ENCODE measurements at regions not wholly inside any gene's neighbourhood (a gene's known extent, or its start where the extent isn't known, plus 50 kb on each side); places are given as distances from the start of the nearest gene placed in this dataset.

GRCh38 chr1:73770109-73770905, 427.7 kb downstream of the LRRIQ3 start:
- DNase-seq (ENCODE audit: extremely low read depth, insufficient read length), result no peak
- TF ChIP-seq CTCF (IDR thresholded peaks at IDR 0.05; ENCODE audit: insufficient read depth, low read length, poor library complexity, severe bottlenecking), result no peak

GRCh38 chr1:73766786-73767348, 431.1 kb downstream of the LRRIQ3 start:
- no peaks in the 10 kb centered on the region for H3K36me3 ChIP-seq (ENCODE audit: control insufficient read depth, insufficient read depth, low read length)
- H3K27me3 ChIP-seq (replicated peaks; ENCODE audit: control insufficient read depth, insufficient read depth, low read length), result no peaks in the 10 kb centered on the region
- no peak for DNase-seq (ENCODE audit: extremely low read depth, insufficient read length)
- TF ChIP-seq CTCF (IDR thresholded peaks at IDR 0.05; ENCODE audit: insufficient read depth, low read length, poor library complexity, severe bottlenecking), result no peak
- H3K4me3 ChIP-seq (replicated peaks; ENCODE audit: low read depth, low read length), result no peak overlapping the region

More at GRCh38 chr1:73770109-73770905, 427.7 kb downstream of the LRRIQ3 start:
- Histone ChIP-seq H3K36me3 (ENCODE audit: control insufficient read depth, insufficient read depth, low read length) (no peaks in the 10 kb centered on the region), H3K27me3 (replicated peaks; ENCODE audit: control insufficient read depth, insufficient read depth, low read length) (no peaks in the 10 kb centered on the region), H3K4me3 (replicated peaks; ENCODE audit: low read depth, low read length) (no peak overlapping the region)

- DNase-seq (ENCODE audit: extremely low read depth, insufficient read length), result no peak
- H3K4me3 ChIP-seq (replicated peaks; ENCODE audit: low read depth, low read length), result no peak overlapping the region
- no peak for TF ChIP-seq CTCF (IDR thresholded peaks at IDR 0.05; ENCODE audit: insufficient read depth, low read length, poor library complexity, severe bottlenecking)
Measured at GRCh38 chr1:73765551-73766233, 432.3 kb downstream of the LRRIQ3 start.

GRCh38 chr1:73761559-73761958, 436.4 kb downstream of the LRRIQ3 start:
- no peak for DNase-seq (ENCODE audit: extremely low read depth, insufficient read length)
- Histone ChIP-seq H3K4me3 (replicated peaks; ENCODE audit: low read depth, low read length) (no peak overlapping the region), H3K27me3 (replicated peaks; ENCODE audit: control insufficient read depth, insufficient read depth, low read length) (no peaks in the 10 kb centered on the region), H3K36me3 (ENCODE audit: control insufficient read depth, insufficient read depth, low read length) (no peaks in the 10 kb centered on the region)
- no peak for TF ChIP-seq CTCF (IDR thresholded peaks at IDR 0.05; ENCODE audit: insufficient read depth, low read length, poor library complexity, severe bottlenecking)

More at GRCh38 chr1:73765551-73766233, 432.3 kb downstream of the LRRIQ3 start:
- no peaks in the 10 kb centered on the region for H3K27me3 ChIP-seq (replicated peaks; ENCODE audit: control insufficient read depth, insufficient read depth, low read length)
- no peaks in the 10 kb centered on the region for H3K36me3 ChIP-seq (ENCODE audit: control insufficient read depth, insufficient read depth, low read length)

- TF ChIP-seq CTCF (IDR thresholded peaks at IDR 0.05; ENCODE audit: insufficient read depth, low read length, poor library complexity, severe bottlenecking), result no peak
- DNase-seq (ENCODE audit: extremely low read depth, insufficient read length), result no peak
- no peaks in the 10 kb centered on the region for H3K27me3 ChIP-seq (replicated peaks; ENCODE audit: control insufficient read depth, insufficient read depth, low read length)
- no peak overlapping the region for H3K4me3 ChIP-seq (replicated peaks; ENCODE audit: low read depth, low read length)
- H3K36me3 ChIP-seq (ENCODE audit: control insufficient read depth, insufficient read depth, low read length), result no peaks in the 10 kb centered on the region
Measured at GRCh38 chr1:73759011-73759410, 439.0 kb downstream of the LRRIQ3 start.
